HCT116 (cell line): ENCODE measurements at regions not wholly inside any gene's neighbourhood (a gene's known extent, or its start where the extent isn't known, plus 50 kb on each side); places are given as distances from the start of the nearest gene placed in this dataset.

Experiments
- ATAC-seq: fragments of 200-7000 bp; cut with Tn5 transposase; 2 replicates; pipeline ENCODE4 v1.9.1; 2020; ENCODE audit warnings: mild to moderate bottlenecking, moderate library complexity
- BruUV-seq: library from RNA; stranded (reverse); fragments of 400-500 nt; replicated peaks from 2 replicates; lab custom pipeline; 2021; lab: Mats Ljungman, UMichigan
- CTCF ChIA-PET: fragments of 300-600 bp; sonication (Branson Sonifier 250); formaldehyde crosslinking; loops from one replicate; lab custom pipeline; 2021; ENCODE audit warnings: antibody characterized with exemption; lab: Charles Lee
- POLR2A ChIA-PET: fragments of 300-600, 350-600 bp; sonication (Branson Sonifier 250); formaldehyde crosslinking; loops from one replicate; lab custom pipeline; 2021; ENCODE audit warnings: antibody characterized with exemption; lab: Charles Lee
- RAD21 ChIA-PET, 2 experiments: fragments of 300-600 bp; sonication (Branson Sonifier 250); formaldehyde crosslinking; loops; one replicate each; lab custom pipeline; 2023; ENCODE audit warnings: low total read pairs in 2 of 2; ENCODE audit not compliant: uncharacterized antibody in 2 of 2, unreplicated experiment in 2 of 2, low non-redundant PET in 1 of 2; lab: Charles Lee
- DNase-seq: peaks from one replicate; pipeline ENCODE4 v3.0.0-alpha.2; 2010; ENCODE audit warnings: low read depth, low spot score
- H2AFZ ChIP-seq: fragments of 200-600 bp; shearing (Covaris generic), sonication (generic); 2 replicates; pipeline ENCODE4 v1.6.1; 2017; ENCODE audit warnings: low read depth, mixed run types, mixed read lengths, antibody characterized with exemption, low read length; ENCODE audit not compliant: poor library complexity, severe bottlenecking
- H3K27ac ChIP-seq: 2 replicates; pipeline ENCODE4 v1.5.1; 2012; ENCODE audit warnings: low read depth, low read length
- H3K27me3 ChIP-seq: fragments of 200-600 bp; sonication (generic); 2 replicates; pipeline ENCODE4 v1.6.1; 2016; ENCODE audit warnings: mixed run types, low read length, mixed read lengths; ENCODE audit not compliant: insufficient read depth
- H3K36me3 ChIP-seq, 2 experiments: fragments of 200-500 bp in 1 of 2; fragments of 200-600 bp in 1 of 2; sonication (Bioruptor generic) in 1 of 2; sonication (generic) in 1 of 2; 2 replicates each; pipeline versions ENCODE4 v1.5.1 to v1.6.1; 2014 to 2016; ENCODE audit warnings: low read length in 2 of 2, inconsistent platforms in 1 of 2, mixed read lengths in 1 of 2, mixed run types in 1 of 2; ENCODE audit not compliant: insufficient read depth in 2 of 2, control insufficient read depth in 1 of 2
- H3K4me1 ChIP-seq, 2 experiments: fragments of 200-600 bp in 1 of 2; sonication (generic) in 1 of 2; 2 replicates each; pipeline versions ENCODE4 v1.5.1 to v1.6.1; 2012 to 2017; ENCODE audit warnings: low read length in 2 of 2, inconsistent platforms in 1 of 2, mild to moderate bottlenecking in 1 of 2, mixed read lengths in 1 of 2, mixed run types in 1 of 2, moderate library complexity in 1 of 2; ENCODE audit not compliant: insufficient read depth in 2 of 2, control insufficient read depth in 1 of 2
- H3K4me2 ChIP-seq: fragments of 200-600 bp; sonication (generic); 2 replicates; pipeline ENCODE4 v1.6.1; 2017; ENCODE audit warnings: mixed run types, low read length, mixed read lengths
- H3K4me3 ChIP-seq, 2 experiments: fragments of 200-600 bp in 1 of 2; sonication (generic) in 1 of 2; replicated peaks in 1 of 2; 2 replicates each; pipeline ENCODE4 v1.5.1; 2011 to 2016; ENCODE audit warnings: low read length in 2 of 2, control low read depth in 1 of 2, low read depth in 1 of 2, mild to moderate bottlenecking in 1 of 2, mixed read lengths in 1 of 2, mixed run types in 1 of 2
- H3K79me2 ChIP-seq: fragments of 200-600 bp; sonication (generic); 2 replicates; pipeline ENCODE4 v1.6.1; 2017; ENCODE audit warnings: mild to moderate bottlenecking, mixed run types, low read length, moderate library complexity, mixed read lengths; ENCODE audit not compliant: insufficient read depth
- H3K9ac ChIP-seq: fragments of 200-600 bp; sonication (generic); 2 replicates; pipeline ENCODE4 v1.6.1; 2016; ENCODE audit warnings: low read length, mixed read lengths
- H3K9me2 ChIP-seq: fragments of 200-600 bp; sonication (generic), shearing (Covaris generic); 2 replicates; pipeline ENCODE4 v1.6.1; 2017; ENCODE audit warnings: mixed run types, mild to moderate bottlenecking, moderate library complexity; ENCODE audit not compliant: insufficient read depth
- H3K9me3 ChIP-seq, 2 experiments: fragments of 200-500 bp in 1 of 2; fragments of 200-600 bp in 1 of 2; sonication (Bioruptor generic) in 1 of 2; sonication (generic) in 1 of 2; 2 replicates each; pipeline ENCODE4 v1.6.1; 2014 to 2017; ENCODE audit warnings: low read length in 2 of 2, mixed read lengths in 2 of 2, inconsistent platforms in 1 of 2, low read depth in 1 of 2, mild to moderate bottlenecking in 1 of 2, mixed run types in 1 of 2, moderate library complexity in 1 of 2; ENCODE audit not compliant: control insufficient read depth in 1 of 2, insufficient read depth in 1 of 2
- H4K20me1 ChIP-seq: fragments of 200-600 bp; sonication (generic), shearing (Covaris generic); 2 replicates; pipeline ENCODE4 v1.6.1; 2017; ENCODE audit warnings: mixed run types, mild to moderate bottlenecking, moderate library complexity; ENCODE audit not compliant: insufficient read depth
- FOSL1 ChIP-seq: IDR thresholded peaks from 2 replicates; pipeline ENCODE4 v1.6.1; 2012; ENCODE audit warnings: low read depth
- JUND ChIP-seq: IDR thresholded peaks from 2 replicates; pipeline ENCODE4 v1.6.1; 2012
- RAD21 ChIP-seq: IDR thresholded peaks from 2 replicates; pipeline ENCODE4 v1.6.1; 2012; ENCODE audit warnings: low read depth, mild to moderate bottlenecking
- SIN3A ChIP-seq: IDR thresholded peaks from 2 replicates; pipeline ENCODE4 v1.6.1; 2012; ENCODE audit warnings: low read depth
- ZNF274 ChIP-seq: fragments of 200-500 bp; sonication (Bioruptor generic); IDR thresholded peaks from 2 replicates; pipeline ENCODE4 v1.6.1; 2014; ENCODE audit warnings: mild to moderate bottlenecking, low read depth, low read length, inconsistent platforms
- intact Hi-C: fragments of 100-400 bp; cut with micrococcal nuclease; formaldehyde crosslinking; loops from 2 replicates; pipeline ENCODE4 v1.10.0; 2022
- TF ChIP-seq, protein P1 (sequence below): IDR thresholded peaks from 2 replicates; pipeline ENCODE4 v1.6.1; 2011; ENCODE audit warnings: mild to moderate bottlenecking, low read length, moderate library complexity; ENCODE audit not compliant: insufficient replicate concordance; ENCODE audit errors: extremely low read depth
- TF ChIP-seq, protein P2 (sequence below): IDR thresholded peaks from 2 replicates; pipeline ENCODE4 v1.6.1; 2012

DNA sequence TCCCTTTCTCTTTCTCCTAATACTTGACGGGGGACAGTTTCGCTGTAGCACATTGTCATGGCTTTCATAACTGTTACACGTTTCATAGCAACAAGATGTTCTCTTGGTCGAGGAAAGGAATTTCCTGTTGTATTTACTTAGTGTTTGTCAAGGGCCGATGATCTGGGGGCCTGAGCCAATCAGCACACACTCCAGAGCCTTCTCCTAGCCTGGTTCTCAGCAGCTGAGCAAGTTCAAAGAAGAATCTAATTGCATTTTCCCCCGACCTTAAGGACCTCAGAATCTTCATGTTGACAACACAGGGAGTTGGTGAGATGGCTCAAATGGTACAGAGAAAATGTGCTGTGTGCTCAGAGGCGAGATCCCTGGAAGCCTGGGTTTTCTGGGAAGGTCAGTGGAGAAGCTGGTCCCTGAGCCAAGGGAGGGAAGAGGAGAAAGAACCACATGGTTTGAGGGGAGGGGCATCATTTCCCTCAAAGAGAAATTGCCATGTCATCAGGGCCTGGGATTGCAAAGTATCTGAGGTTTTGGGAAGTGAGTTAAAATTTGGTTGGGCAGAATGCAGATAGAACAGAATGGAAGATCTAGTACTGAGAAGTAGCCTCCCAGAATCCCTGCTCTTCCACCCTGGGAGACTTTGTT lies 76.9 kb upstream of the AGAP1 start:
- no peak overlapping the region for H3K27ac ChIP-seq
- no peak overlapping the region for H3K9ac ChIP-seq
- no peak for DNase-seq
- ATAC-seq: no peak
- RAD21 ChIA-PET: no interaction called here
- no peaks in the 10 kb centered on the region for H3K9me3 ChIP-seq
- no peaks in the 10 kb centered on the region for H4K20me1 ChIP-seq
- H3K36me3 ChIP-seq: no peaks in the 10 kb centered on the region
- BruUV-seq: no TSS peak
- H3K27me3 ChIP-seq: no peaks in the 10 kb centered on the region
- H3K4me2 ChIP-seq: no peak overlapping the region
- no peaks in the 10 kb centered on the region for H3K9me2 ChIP-seq
- TF ChIP-seq FOSL1 (no peak), RAD21 (no peak), SIN3A (no peak), JUND (no peak), ZNF274 (no peak)
- TF ChIP-seq, protein P1, sequence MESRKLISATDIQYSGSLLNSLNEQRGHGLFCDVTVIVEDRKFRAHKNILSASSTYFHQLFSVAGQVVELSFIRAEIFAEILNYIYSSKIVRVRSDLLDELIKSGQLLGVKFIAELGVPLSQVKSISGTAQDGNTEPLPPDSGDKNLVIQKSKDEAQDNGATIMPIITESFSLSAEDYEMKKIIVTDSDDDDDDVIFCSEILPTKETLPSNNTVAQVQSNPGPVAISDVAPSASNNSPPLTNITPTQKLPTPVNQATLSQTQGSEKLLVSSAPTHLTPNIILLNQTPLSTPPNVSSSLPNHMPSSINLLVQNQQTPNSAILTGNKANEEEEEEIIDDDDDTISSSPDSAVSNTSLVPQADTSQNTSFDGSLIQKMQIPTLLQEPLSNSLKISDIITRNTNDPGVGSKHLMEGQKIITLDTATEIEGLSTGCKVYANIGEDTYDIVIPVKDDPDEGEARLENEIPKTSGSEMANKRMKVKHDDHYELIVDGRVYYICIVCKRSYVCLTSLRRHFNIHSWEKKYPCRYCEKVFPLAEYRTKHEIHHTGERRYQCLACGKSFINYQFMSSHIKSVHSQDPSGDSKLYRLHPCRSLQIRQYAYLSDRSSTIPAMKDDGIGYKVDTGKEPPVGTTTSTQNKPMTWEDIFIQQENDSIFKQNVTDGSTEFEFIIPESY: no peak
- intact Hi-C loops: no loop called here
- CTCF ChIA-PET: no interaction called here
- no peaks in the 10 kb centered on the region for H3K79me2 ChIP-seq
- no peak overlapping the region for H2AFZ ChIP-seq
- POLR2A ChIA-PET: interaction anchor here (0.5 kb wide), 1 partner anchor 10 kb away, joined by 3 read pairs; no protein-coding TSS in a partner anchor
- no peak overlapping the region for H3K4me3 ChIP-seq
- no peaks in the 10 kb centered on the region for H3K4me1 ChIP-seq

DNA sequence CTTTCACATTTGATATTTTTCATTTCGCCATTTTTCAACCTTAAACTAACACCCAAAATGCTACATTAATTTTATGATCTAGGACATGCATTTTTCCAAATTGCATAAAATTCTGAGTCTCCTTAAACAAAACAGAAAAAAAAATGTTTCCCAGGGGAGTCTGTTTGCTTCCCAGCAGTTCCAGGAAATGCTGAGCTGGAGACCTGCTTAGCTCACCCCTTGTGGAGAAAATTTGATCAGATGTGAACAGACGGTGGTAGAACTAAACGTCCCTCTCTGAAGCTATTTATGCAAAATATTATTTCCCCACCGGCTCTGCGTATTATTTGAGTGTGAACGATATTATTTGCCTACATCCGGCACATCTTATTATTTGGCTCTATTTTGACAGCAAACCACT lies 74.9 kb upstream of the AGAP1 start:
- Histone ChIP-seq H3K27ac (no peak overlapping the region), H3K4me3 (no peak overlapping the region), H3K9ac (no peak overlapping the region), H3K79me2 (no peaks in the 10 kb centered on the region), H3K9me3 (no peaks in the 10 kb centered on the region), H3K27me3 (no peaks in the 10 kb centered on the region), H2AFZ (no peak overlapping the region), H4K20me1 (no peaks in the 10 kb centered on the region), H3K4me1 (no peaks in the 10 kb centered on the region), H3K9me2 (no peaks in the 10 kb centered on the region), H3K4me2 (no peak overlapping the region), H3K36me3 (no peaks in the 10 kb centered on the region)
- no TSS peak for BruUV-seq
- ChIA-PET POLR2A (no interaction called here), CTCF (no interaction called here), RAD21 (no interaction called here)
- intact Hi-C loops: no loop called here
- ATAC-seq (no peak), DNase-seq (no peak)
- TF ChIP-seq, protein P2, sequence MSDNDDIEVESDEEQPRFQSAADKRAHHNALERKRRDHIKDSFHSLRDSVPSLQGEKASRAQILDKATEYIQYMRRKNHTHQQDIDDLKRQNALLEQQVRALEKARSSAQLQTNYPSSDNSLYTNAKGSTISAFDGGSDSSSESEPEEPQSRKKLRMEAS: no peak
